GM19043 (cell line): ENCODE measurements at regions not wholly inside any gene's neighbourhood (a gene's known extent, or its start where the extent isn't known, plus 50 kb on each side); places are given as distances from the start of the nearest gene placed in this dataset.

Experiments used
- ATAC-seq: cut with Tn5 transposase; IDR thresholded peaks from one replicate; pipeline ENCODE4 v1.9.1; 2021; ENCODE audit warnings: low read depth; ENCODE audit not compliant: unreplicated experiment

- ATAC-seq = no peak
Observed at GRCh38 chr2:58971511-58972360, 730.6 kb upstream of the FANCL start.

- no peak for ATAC-seq
Observed at GRCh38 chr2:58970365-58970764, 729.2 kb upstream of the FANCL start.

- no peak for ATAC-seq
Observed at GRCh38 chr2:58968885-58969284, 727.8 kb upstream of the FANCL start.

GRCh38 chr2:58967736-58968135, 726.6 kb upstream of the FANCL start:
- no peak for ATAC-seq

- no peak for ATAC-seq
Observed at GRCh38 chr2:58965602-58966001, 724.5 kb upstream of the FANCL start.

- no peak for ATAC-seq
Observed at GRCh38 chr2:58959996-58960395, 718.9 kb upstream of the FANCL start.

GRCh38 chr2:58957188-58957840, 716.2 kb upstream of the FANCL start:
- no peak for ATAC-seq

GRCh38 chr2:58954880-58955385, 713.8 kb upstream of the FANCL start:
- ATAC-seq = no peak

GRCh38 chr2:58951722-58952121, 710.6 kb upstream of the FANCL start:
- ATAC-seq = no peak

GRCh38 chr2:58950795-58951462, 709.8 kb upstream of the FANCL start:
- ATAC-seq = no peak

- no peak for ATAC-seq
Observed at GRCh38 chr2:58939388-58939787, 698.3 kb upstream of the FANCL start.

GRCh38 chr2:58938988-58939387, 697.9 kb upstream of the FANCL start:
- no peak for ATAC-seq

GRCh38 chr2:58932801-58933200, 691.7 kb upstream of the FANCL start:
- no peak for ATAC-seq

GRCh38 chr2:58930537-58930936, 689.4 kb upstream of the FANCL start:
- ATAC-seq = no peak

- ATAC-seq = no peak
Observed at GRCh38 chr2:58928973-58929372, 687.8 kb upstream of the FANCL start.

- ATAC-seq = no peak
Observed at GRCh38 chr2:58928391-58928790, 687.3 kb upstream of the FANCL start.

- no peak for ATAC-seq
Observed at GRCh38 chr2:58926112-58926511, 685.0 kb upstream of the FANCL start.

GRCh38 chr2:58925676-58926081, 684.6 kb upstream of the FANCL start:
- ATAC-seq = no peak

GRCh38 chr2:58923869-58924268, 682.7 kb upstream of the FANCL start:
- ATAC-seq = no peak

- no peak for ATAC-seq
Observed at GRCh38 chr2:58922245-58922644, 681.1 kb upstream of the FANCL start.

GRCh38 chr2:58921676-58922075, 680.6 kb upstream of the FANCL start:
- no peak for ATAC-seq
